ENCODE measurements at regions not wholly inside any gene's neighbourhood (a gene's known extent, or its start where the extent isn't known, plus 50 kb on each side); places are given as distances from the start of the nearest gene placed in this dataset.
"Not testable (repeated sequence)": the region's sequence is repeated elsewhere in the genome, so short reads cannot be mapped to it uniquely, and the experiment has no call there.

DNA sequence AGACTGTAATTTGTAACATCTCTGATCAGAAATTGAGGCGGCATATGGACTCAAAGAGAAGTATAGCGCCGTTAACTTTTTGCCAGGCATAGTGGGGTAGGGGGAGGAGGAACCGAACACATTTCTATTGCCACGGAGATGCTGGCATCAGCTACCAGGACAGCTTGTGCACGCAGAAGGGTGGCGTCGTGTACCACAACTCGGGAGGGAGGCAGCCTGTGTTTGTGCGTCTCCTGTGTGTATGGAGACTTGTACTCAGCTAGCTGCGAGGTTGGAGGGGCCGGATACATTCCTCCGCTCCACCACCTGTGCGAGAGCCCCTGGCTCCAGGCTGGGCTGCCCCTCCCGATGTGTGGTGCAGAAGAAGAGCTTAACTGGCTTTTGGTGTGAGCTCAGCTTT, 634.8 kb downstream of the TYW1 start:
- no peak overlapping the region for H3K4me3 ChIP-seq (ENCODE audit: low read depth, low read length)
- TF ChIP-seq, protein P1, sequence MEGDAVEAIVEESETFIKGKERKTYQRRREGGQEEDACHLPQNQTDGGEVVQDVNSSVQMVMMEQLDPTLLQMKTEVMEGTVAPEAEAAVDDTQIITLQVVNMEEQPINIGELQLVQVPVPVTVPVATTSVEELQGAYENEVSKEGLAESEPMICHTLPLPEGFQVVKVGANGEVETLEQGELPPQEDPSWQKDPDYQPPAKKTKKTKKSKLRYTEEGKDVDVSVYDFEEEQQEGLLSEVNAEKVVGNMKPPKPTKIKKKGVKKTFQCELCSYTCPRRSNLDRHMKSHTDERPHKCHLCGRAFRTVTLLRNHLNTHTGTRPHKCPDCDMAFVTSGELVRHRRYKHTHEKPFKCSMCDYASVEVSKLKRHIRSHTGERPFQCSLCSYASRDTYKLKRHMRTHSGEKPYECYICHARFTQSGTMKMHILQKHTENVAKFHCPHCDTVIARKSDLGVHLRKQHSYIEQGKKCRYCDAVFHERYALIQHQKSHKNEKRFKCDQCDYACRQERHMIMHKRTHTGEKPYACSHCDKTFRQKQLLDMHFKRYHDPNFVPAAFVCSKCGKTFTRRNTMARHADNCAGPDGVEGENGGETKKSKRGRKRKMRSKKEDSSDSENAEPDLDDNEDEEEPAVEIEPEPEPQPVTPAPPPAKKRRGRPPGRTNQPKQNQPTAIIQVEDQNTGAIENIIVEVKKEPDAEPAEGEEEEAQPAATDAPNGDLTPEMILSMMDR (IDR thresholded peaks at IDR 0.05; ENCODE audit: low read depth, low read length) = no peak

DNA sequence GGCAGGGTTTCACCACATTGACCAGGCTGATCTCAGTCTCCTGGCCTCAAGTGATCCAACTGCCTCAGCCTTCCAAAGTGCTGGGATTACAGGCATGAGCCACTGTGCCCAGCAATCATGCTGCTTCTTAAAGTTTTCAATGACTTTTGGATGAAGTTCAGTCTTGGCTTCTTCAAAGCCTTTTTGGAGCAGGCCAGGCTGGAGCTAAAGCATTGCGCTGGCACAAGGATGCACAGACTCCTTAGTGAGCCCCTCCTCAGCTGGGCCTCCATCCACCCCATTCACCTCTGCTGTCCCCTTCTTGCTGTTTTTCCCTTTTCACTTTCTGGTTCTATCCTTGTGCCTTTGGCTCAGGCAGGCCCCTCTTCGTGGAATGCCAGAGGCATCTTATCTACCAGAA, 638.6 kb downstream of the TYW1 start:
- H3K4me3 ChIP-seq (ENCODE audit: low read depth, low read length) = no peak overlapping the region
- TF ChIP-seq, protein P1 (IDR thresholded peaks at IDR 0.05; ENCODE audit: low read depth, low read length) = no peak

DNA sequence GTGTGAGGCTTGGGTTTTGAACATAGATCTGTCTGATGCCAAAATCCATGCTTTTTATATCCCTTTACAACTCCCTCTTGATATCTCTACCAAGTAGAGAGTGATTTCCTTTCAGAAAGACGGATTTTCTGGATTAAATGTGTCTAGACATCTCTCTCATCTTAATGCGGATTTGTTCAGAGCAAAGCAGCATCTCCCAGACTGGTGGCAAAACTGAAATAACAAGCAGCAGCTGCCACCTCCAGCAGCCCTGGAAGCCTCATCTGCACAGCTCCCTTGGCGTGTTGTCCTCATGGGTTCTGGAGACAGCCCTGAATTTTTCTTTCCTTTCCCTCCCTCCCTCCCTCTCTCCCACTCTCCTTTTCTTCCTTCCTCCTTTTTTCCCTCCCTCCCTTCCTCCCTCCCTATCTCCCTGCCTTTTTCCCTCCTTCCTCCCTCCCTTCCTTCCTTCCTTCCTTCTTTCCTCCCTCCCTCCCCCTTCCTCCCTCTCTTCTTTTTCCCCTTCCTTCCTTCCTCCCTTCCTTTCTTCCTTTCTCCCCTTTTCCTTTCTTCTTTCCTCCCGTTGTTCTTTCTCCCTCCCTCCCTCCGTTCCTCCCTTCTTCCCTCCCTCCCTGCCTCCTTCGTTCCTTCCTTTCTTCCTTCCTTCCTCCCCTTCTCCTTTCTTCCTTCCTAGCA, 639.9 kb downstream of the TYW1 start:
- H3K4me3 ChIP-seq (ENCODE audit: low read depth, low read length) = no peak overlapping the region
- TF ChIP-seq, protein P1 (IDR thresholded peaks at IDR 0.05; ENCODE audit: low read depth, low read length) = no peak

DNA sequence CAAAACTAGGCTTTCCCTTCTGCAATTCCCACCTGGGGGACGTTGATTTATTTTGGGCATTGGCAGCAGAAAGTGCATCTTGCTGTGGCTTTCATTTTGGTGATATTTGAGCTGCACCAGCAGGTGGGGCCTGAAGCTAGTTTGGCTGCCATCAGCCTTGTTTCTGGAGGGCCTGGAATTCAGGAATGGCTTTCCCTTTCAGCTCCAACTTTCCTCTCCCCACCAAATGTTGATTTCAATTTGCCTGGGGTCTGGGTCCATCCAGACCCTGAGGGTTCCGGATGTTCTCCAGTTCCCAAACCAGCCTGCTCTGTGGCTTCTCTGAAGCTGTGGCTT, 640.4 kb downstream of the TYW1 start:
- TF ChIP-seq, protein P1 (IDR thresholded peaks at IDR 0.05; ENCODE audit: low read depth, low read length) = no peak
- H3K4me3 ChIP-seq (ENCODE audit: low read depth, low read length) = no peak overlapping the region

DNA sequence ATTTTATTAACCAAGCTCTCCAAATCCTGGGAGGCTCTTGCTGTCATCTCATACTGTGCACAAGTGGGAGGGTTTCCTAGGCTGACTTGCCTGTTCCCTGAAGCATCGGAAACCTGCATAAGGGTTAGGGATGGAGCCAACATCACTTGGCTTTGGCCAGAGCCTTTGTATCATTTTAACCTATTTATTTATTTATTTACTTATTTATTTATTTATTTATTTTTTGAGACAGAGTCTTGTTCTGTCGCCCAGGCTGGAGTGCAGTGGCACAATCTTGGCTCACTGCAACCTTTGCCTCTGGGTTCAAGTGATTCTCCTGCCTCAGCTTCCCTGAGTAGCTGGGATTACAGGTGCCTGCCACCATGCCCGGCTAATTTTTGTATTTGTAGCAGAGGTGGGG, 645.9 kb downstream of the TYW1 start:
- H3K4me3 ChIP-seq (ENCODE audit: low read depth, low read length) = not testable (repeated sequence)

DNA sequence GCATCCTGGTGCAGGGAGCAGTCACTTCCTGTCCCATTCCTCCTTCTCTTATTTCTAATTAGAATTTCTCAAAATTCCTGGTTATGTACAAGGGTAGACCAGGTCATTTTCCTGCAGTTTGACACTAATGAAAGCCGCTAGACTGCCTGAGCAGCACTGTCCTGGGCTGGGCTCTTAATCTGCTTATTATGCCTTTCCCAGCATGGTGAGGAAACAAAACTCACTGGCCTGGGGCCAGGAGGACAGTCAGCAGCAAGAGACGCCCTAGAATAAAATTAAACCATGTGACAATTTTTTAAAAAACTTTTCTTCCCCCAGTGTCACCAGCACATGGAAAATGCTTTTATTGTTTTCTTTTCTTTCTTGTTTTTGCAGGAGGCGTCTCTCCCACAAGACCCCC, 647.5 kb downstream of the TYW1 start:
- TF ChIP-seq, protein P1 (IDR thresholded peaks at IDR 0.05; ENCODE audit: low read depth, low read length) = no peak
- H3K4me3 ChIP-seq (ENCODE audit: low read depth, low read length) = no peak overlapping the region

DNA sequence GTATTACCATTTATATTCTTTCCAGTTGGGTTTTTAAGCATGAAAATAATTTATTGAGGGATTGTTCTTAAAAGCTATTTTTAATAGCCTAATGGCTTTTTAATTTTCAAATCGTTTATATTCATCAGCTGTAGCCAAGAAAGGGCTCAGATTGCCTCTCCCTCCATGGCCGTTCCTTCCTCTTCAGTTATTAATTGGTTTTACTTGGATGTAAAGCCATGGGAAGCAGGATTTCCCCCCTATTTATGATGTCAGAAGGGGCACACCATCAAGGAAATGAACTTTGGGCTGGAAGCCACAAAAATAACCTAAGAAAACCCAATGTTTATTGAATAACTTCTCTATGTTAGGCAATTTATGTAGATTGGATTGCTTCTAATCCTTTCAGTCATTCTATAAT, 656.3 kb downstream of the TYW1 start:
- TF ChIP-seq, protein P1 (IDR thresholded peaks at IDR 0.05; ENCODE audit: low read depth, low read length) = no peak
- no peak overlapping the region for H3K4me3 ChIP-seq (ENCODE audit: low read depth, low read length)

DNA sequence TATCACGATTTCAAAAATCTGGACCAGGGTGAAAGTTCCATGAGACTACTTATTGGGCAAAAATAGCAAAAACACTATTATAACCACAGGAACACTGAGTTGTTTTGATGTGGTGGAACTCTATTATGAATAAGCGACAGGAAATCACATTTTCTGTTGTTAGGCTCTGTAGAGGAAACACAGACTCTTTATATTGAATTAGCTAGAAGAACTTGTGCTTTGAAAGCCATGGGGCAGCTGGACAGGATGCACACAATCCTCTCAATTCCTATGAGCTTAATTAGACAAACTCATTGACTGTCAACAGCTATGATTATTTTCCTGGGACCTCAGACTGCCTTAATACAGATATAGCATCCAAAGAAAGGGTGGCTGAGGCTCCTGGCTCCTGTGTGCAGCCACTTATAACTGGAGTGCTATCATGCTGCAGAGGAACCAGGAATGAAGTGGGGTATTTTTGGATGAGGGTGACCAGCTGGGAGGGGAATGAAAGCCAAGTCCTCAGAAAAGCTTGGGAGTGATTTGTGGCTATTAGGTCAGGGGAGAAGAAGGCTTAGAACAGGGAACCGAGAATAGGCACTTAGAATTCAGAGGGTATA, 657.3 kb downstream of the TYW1 start:
- TF ChIP-seq, protein P1 (IDR thresholded peaks at IDR 0.05; ENCODE audit: low read depth, low read length) = no peak
- H3K4me3 ChIP-seq (ENCODE audit: low read depth, low read length) = no peak overlapping the region
